SK-N-SH (cell line): ENCODE measurements at regions not wholly inside any gene's neighbourhood (a gene's known extent, or its start where the extent isn't known, plus 50 kb on each side); places are given as distances from the start of the nearest gene placed in this dataset.

ENCODE experiments used
- ELF1 ChIP-seq: IDR thresholded peaks from 2 replicates; pipeline ENCODE4 v1.4.0; 2012
- EP300 ChIP-seq, 2 experiments: IDR thresholded peaks; 2 replicates each; pipeline versions ENCODE4 v1.4.0 to v1.6.1; 2012; ENCODE audit warnings: borderline replicate concordance in 1 of 2, low read depth in 1 of 2, low read length in 1 of 2
- FOXJ3 ChIP-seq: sonication (generic); formaldehyde crosslinking; IDR thresholded peaks from 2 replicates; pipeline ENCODE4 v1.5.1; 2020; ENCODE audit warnings: mild to moderate bottlenecking, missing genetic modification reagents
- FOXM1 ChIP-seq: IDR thresholded peaks from 2 replicates; pipeline ENCODE4 v1.4.0; 2012; ENCODE audit warnings: low read depth, mild to moderate bottlenecking
- GABPA ChIP-seq: IDR thresholded peaks from 2 replicates; pipeline ENCODE4 v1.4.0; 2012; ENCODE audit warnings: low read depth, mild to moderate bottlenecking
- NRF1 ChIP-seq: IDR thresholded peaks from 2 replicates; pipeline ENCODE4 v1.6.1; 2012; ENCODE audit warnings: low read depth, mild to moderate bottlenecking, low read length
- POLR2AphosphoS5 ChIP-seq: IDR thresholded peaks from 2 replicates; pipeline ENCODE4 v1.6.1; 2012; ENCODE audit warnings: low read depth, low read length
- RAD21 ChIP-seq: IDR thresholded peaks from 2 replicates; pipeline ENCODE4 v1.6.1; 2012; ENCODE audit warnings: mild to moderate bottlenecking, low read length
- REST ChIP-seq: IDR thresholded peaks from 2 replicates; pipeline ENCODE4 v1.6.1; 2012; ENCODE audit warnings: mild to moderate bottlenecking, low read depth, low read length, moderate library complexity
- TAF1 ChIP-seq: IDR thresholded peaks from 2 replicates; pipeline ENCODE4 v1.6.1; 2012; ENCODE audit warnings: low read depth, mild to moderate bottlenecking, low read length, moderate library complexity, borderline replicate concordance
- TEAD4 ChIP-seq: IDR thresholded peaks from 2 replicates; pipeline ENCODE4 v1.4.0; 2012; ENCODE audit warnings: mild to moderate bottlenecking, borderline replicate concordance; ENCODE audit not compliant: insufficient read depth
- YY1 ChIP-seq: IDR thresholded peaks from 2 replicates; pipeline ENCODE4 v1.4.0; 2012; ENCODE audit warnings: low read depth, mild to moderate bottlenecking
- TF ChIP-seq, protein P1 (sequence below): fragments of 200-600 bp; sonication (generic); IDR thresholded peaks from 2 replicates; pipeline ENCODE4 v1.6.1; 2017; ENCODE audit warnings: antibody characterized with exemption, mild to moderate bottlenecking, moderate library complexity
- TF ChIP-seq, protein P2 (sequence below): IDR thresholded peaks from 2 replicates; pipeline ENCODE4 v1.4.0; 2012; ENCODE audit warnings: low read depth

DNA sequence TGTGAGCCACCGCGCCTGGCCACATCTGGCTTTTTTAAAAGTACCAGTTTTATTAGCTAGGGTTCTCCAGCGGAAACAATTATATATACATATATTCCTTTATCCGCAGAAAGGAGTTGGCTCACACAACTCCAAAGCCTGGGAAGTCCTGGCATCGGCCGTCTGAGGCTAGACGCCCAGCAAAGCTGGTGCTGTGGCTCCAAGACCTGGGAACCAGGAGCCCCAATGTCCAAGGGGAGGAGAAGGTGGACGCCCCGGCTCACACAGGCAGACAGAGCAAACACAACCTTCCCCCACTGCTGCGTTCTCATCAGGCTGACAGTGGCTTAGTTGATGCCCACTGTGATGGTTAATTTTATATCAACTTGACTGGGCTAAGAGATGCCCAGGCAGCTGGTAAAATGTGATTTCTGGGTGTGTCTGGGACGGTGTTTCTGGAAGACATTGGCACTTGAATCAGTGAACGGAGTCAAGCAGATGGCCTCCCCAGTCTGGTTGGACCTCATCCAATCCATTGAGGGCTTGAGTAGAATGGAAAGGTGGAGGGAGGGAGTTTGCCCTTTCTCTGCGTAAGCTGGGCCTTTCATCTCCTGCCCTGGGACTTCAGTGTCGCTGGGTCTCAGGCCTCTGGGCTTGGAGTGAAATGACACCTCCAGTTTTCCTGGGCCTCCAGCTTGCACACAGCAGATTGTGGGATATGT, 904.4 kb downstream of the BRD1 start:
- TF ChIP-seq TAF1: no peak
- no peak for TF ChIP-seq POLR2AphosphoS5
- TF ChIP-seq, protein P1, sequence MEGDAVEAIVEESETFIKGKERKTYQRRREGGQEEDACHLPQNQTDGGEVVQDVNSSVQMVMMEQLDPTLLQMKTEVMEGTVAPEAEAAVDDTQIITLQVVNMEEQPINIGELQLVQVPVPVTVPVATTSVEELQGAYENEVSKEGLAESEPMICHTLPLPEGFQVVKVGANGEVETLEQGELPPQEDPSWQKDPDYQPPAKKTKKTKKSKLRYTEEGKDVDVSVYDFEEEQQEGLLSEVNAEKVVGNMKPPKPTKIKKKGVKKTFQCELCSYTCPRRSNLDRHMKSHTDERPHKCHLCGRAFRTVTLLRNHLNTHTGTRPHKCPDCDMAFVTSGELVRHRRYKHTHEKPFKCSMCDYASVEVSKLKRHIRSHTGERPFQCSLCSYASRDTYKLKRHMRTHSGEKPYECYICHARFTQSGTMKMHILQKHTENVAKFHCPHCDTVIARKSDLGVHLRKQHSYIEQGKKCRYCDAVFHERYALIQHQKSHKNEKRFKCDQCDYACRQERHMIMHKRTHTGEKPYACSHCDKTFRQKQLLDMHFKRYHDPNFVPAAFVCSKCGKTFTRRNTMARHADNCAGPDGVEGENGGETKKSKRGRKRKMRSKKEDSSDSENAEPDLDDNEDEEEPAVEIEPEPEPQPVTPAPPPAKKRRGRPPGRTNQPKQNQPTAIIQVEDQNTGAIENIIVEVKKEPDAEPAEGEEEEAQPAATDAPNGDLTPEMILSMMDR: no peak
- no peak for TF ChIP-seq RAD21
- TF ChIP-seq EP300 (IDR thresholded peaks at IDR 0.05; ENCODE audit: borderline replicate concordance in 1 of 2, low read depth in 1 of 2, low read length in 1 of 2): no peak
- TF ChIP-seq ELF1: no peak
- TF ChIP-seq GABPA: no peak
- no peak for TF ChIP-seq TEAD4
- TF ChIP-seq, protein P2, sequence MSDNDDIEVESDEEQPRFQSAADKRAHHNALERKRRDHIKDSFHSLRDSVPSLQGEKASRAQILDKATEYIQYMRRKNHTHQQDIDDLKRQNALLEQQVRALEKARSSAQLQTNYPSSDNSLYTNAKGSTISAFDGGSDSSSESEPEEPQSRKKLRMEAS: no peak
- no peak for TF ChIP-seq YY1
- no peak for TF ChIP-seq REST
- TF ChIP-seq NRF1: no peak
- TF ChIP-seq FOXJ3: no peak
- no peak for TF ChIP-seq FOXM1
